K562 (cell line): ENCODE measurements at regions not wholly inside any gene's neighbourhood (a gene's known extent, or its start where the extent isn't known, plus 50 kb on each side); places are given as distances from the start of the nearest gene placed in this dataset.
"Not testable (repeated sequence)": the region's sequence is repeated elsewhere in the genome, so short reads cannot be mapped to it uniquely, and the experiment has no call there.

Experiments used
- FIP1L1 ChIP-seq: fragments of 200-400 bp; formaldehyde crosslinking; IDR thresholded peaks from 2 replicates; pipeline ENCODE4 v1.6.1; 2018; ENCODE audit warnings: mild to moderate bottlenecking, low read depth, low read length; ENCODE audit not compliant: poor library complexity, severe bottlenecking
- SIN3A ChIP-seq, 2 experiments: fragments of 150-350 bp in 1 of 2; IDR thresholded peaks; 2 replicates each; pipeline ENCODE4 v1.6.1; 2011 to 2016; ENCODE audit warnings: borderline replicate concordance in 2 of 2, low read depth in 2 of 2, low read length in 2 of 2, mild to moderate bottlenecking in 2 of 2, moderate library complexity in 2 of 2; ENCODE audit not compliant: control insufficient read depth in 1 of 2
- TAF7 ChIP-seq: fragments of 450-650 bp; IDR thresholded peaks from 2 replicates; pipeline ENCODE4 v1.6.1; 2016; ENCODE audit warnings: missing genetic modification characterization, missing compliant biosample characterization
- TF ChIP-seq, protein P1 (sequence below), 3 experiments: IDR thresholded peaks in 2 of 3; conservative IDR thresholded peaks in 1 of 3; 2 replicates each; pipeline ENCODE4 v1.5.1; 2011 to 2012; ENCODE audit warnings: low read length in 3 of 3, mild to moderate bottlenecking in 3 of 3, control low read depth in 2 of 3, improper control_type of control experiment in 1 of 3, inconsistent platforms in 1 of 3, low read depth in 1 of 3, mixed read lengths in 1 of 3, moderate library complexity in 1 of 3; ENCODE audit not compliant: insufficient read depth in 2 of 3

- TF ChIP-seq, protein P1, sequence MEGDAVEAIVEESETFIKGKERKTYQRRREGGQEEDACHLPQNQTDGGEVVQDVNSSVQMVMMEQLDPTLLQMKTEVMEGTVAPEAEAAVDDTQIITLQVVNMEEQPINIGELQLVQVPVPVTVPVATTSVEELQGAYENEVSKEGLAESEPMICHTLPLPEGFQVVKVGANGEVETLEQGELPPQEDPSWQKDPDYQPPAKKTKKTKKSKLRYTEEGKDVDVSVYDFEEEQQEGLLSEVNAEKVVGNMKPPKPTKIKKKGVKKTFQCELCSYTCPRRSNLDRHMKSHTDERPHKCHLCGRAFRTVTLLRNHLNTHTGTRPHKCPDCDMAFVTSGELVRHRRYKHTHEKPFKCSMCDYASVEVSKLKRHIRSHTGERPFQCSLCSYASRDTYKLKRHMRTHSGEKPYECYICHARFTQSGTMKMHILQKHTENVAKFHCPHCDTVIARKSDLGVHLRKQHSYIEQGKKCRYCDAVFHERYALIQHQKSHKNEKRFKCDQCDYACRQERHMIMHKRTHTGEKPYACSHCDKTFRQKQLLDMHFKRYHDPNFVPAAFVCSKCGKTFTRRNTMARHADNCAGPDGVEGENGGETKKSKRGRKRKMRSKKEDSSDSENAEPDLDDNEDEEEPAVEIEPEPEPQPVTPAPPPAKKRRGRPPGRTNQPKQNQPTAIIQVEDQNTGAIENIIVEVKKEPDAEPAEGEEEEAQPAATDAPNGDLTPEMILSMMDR (IDR thresholded peaks at IDR 0.05 in 2 of 3, conservative IDR thresholded peaks at IDR 0.05 in 1 of 3; ENCODE audit: insufficient read depth in 2 of 3, low read depth in 1 of 3, low read length in 3 of 3): peak; percentile 44 to 54 (median 52)
- TF ChIP-seq FIP1L1; SIN3A (IDR thresholded peaks at IDR 0.05; ENCODE audit: borderline replicate concordance in 2 of 2, control insufficient read depth in 1 of 2, low read depth in 2 of 2, low read length in 2 of 2); TAF7 (tag): not testable (repeated sequence)
These were observed 921.3 kb upstream of the PCDH10 start for GRCh38 chr4:132227857-132228165.
